Sigmoid colon (tissue), 6 donors: ENCODE measurements at regions not wholly inside any gene's neighbourhood (a gene's known extent, or its start where the extent isn't known, plus 50 kb on each side); places are given as distances from the start of the nearest gene placed in this dataset.

Experiments used
- DNase-seq: peaks from one replicate; pipeline ENCODE4 v3.0.0-alpha.2; 2019
- H3K27ac ChIP-seq, 4 donors: fragments of 200-600 bp; sonication (generic); one replicate each; pipeline ENCODE4 v1.5.1; 2016 to 2019; ENCODE audit warnings: mild to moderate bottlenecking in 1 of 4
- H3K27me3 ChIP-seq, 3 donors: fragments of 200-600 bp; sonication (generic); one replicate each; pipeline ENCODE4 v1.5.1; 2019; ENCODE audit warnings: mild to moderate bottlenecking in 1 of 3
- H3K36me3 ChIP-seq, 4 donors: fragments of 200-600 bp; sonication (generic); one replicate each; pipeline ENCODE4 v1.5.1; 2016 to 2019
- H3K4me1 ChIP-seq, 4 donors: fragments of 200-600 bp; sonication (generic); one replicate each; pipeline ENCODE4 v1.5.1; 2017 to 2019
- H3K4me3 ChIP-seq, 4 donors: fragments of 200-600 bp; sonication (generic); one replicate each; pipeline ENCODE4 v1.5.1; 2017 to 2019; ENCODE audit warnings: mild to moderate bottlenecking in 2 of 4, moderate library complexity in 1 of 4
- H3K9me3 ChIP-seq, 4 donors: fragments of 200-600 bp in 3 of 4; sonication (generic) in 3 of 4; one replicate each; pipeline versions ENCODE4 v1.5.1 to v1.6.1; 2013 to 2019
- EP300 ChIP-seq, 4 donors: sonication (generic); formaldehyde crosslinking; IDR thresholded peaks; one replicate each; pipeline ENCODE4 v1.6.1; 2017; ENCODE audit warnings: antibody characterized with exemption in 4 of 4
- POLR2A ChIP-seq, 2 donors: fragments of 450-650 bp; IDR thresholded peaks; one replicate each; pipeline ENCODE4 v1.6.1; 2016; ENCODE audit warnings: antibody characterized with exemption in 2 of 2, mild to moderate bottlenecking in 2 of 2, moderate library complexity in 2 of 2
- POLR2AphosphoS5 ChIP-seq, 4 donors: sonication (generic); formaldehyde crosslinking; IDR thresholded peaks; one replicate each; pipeline ENCODE4 v1.6.1; 2017; ENCODE audit warnings: antibody characterized with exemption in 4 of 4
- WGBS, 2 donors: extraction: QIAGEN DNeasy Blood & Tissue Kit; methylation state at CpG; one replicate each; pipeline ENCODE4 v1.1.7; 2013; 5-methylcytosine and 5-hydroxymethylcytosine counted together
- intact Hi-C: fragments of 100-400 bp; cut with DNase I; formaldehyde crosslinking; loops from one replicate; pipeline ENCODE4 v1.15.1; 2023
- TF ChIP-seq, protein P1 (sequence below), 4 experiments: fragments of 450-650 bp in 3 of 4; fragments of 200-600 bp in 1 of 4; IDR thresholded peaks; one replicate each; pipeline ENCODE4 v1.5.1; 2016 to 2019; ENCODE audit warnings: antibody characterized with exemption in 4 of 4, mild to moderate bottlenecking in 3 of 4, moderate library complexity in 2 of 4
- donor health status: healthy with polysubstance abuse.
- donor health status: healthy.

DNA sequence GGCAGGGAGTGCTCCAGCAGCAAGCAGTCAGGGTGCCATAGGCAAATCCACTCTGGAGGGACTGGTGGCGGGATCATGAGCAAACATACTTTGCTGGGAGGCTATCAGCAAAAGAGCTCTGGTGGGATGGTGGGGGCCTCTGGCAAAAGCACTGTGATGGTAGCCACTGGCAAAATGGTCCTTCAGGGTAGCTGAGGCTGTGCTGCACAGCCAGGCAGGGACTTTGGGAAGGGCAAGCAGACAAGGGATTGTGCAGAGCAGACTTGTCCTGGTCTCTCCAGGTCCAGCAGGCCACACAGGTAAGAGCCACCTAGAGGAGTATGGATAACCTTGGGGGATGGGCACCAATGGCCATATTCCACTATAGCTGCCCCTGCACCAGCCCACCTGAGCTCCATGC lies 129.4 kb upstream of the OTOS start:
- 84 to 92% methylated on average over 1 of the region's 1 CpG for WGBS, 2 donors
- intact Hi-C loops, result no loop called here

DNA sequence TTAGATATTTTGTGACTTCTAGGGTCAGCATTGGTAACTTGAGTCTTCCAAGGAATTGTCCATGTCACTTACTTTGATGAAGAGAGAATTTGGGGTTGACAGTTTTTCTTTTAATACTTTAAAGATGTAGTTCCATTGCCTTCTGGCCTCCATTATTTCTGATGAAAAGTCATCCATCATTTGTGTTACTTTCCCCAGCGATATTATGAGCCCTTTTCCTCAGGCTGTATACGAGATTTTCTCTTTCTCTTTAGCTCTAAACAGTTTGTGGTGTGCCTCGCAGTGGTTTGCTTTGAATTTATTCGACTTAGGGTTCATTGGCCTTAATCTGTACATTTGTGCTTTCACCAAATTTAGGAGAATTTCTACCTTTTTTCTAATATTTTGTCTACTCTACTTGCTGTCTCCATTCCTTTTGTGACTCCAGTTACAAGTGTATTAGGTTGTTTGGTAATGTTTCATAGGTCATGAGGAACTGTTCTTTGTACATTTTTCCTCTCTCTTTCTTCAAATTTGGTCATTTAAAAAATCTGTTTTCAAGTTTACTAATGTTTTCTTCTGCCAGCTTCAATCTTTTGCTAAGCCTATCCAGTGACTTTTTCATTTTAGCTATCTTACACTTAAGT lies 131.4 kb upstream of the OTOS start:
- TF ChIP-seq POLR2A (IDR thresholded peaks at IDR 0.05) (no peak), POLR2AphosphoS5 (IDR thresholded peaks at IDR 0.05) (no peak), EP300 (IDR thresholded peaks at IDR 0.05) (no peak)
- TF ChIP-seq, protein P1, sequence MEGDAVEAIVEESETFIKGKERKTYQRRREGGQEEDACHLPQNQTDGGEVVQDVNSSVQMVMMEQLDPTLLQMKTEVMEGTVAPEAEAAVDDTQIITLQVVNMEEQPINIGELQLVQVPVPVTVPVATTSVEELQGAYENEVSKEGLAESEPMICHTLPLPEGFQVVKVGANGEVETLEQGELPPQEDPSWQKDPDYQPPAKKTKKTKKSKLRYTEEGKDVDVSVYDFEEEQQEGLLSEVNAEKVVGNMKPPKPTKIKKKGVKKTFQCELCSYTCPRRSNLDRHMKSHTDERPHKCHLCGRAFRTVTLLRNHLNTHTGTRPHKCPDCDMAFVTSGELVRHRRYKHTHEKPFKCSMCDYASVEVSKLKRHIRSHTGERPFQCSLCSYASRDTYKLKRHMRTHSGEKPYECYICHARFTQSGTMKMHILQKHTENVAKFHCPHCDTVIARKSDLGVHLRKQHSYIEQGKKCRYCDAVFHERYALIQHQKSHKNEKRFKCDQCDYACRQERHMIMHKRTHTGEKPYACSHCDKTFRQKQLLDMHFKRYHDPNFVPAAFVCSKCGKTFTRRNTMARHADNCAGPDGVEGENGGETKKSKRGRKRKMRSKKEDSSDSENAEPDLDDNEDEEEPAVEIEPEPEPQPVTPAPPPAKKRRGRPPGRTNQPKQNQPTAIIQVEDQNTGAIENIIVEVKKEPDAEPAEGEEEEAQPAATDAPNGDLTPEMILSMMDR (IDR thresholded peaks at IDR 0.05), result no peak
- 71 to 72% methylated on average over 4 of the region's 4 CpGs for WGBS, 2 donors
- intact Hi-C loops, result no loop called here

More for the DNA sequence above, 129.4 kb upstream of the OTOS start:
- Histone ChIP-seq H3K4me3 (no peak overlapping the region), H3K9me3 (no peaks in the 10 kb centered on the region), H3K27me3 (no peaks in the 10 kb centered on the region), H3K36me3 (no peaks in the 10 kb centered on the region), H3K4me1 (no peaks in the 10 kb centered on the region), H3K27ac (no peak overlapping the region)
- TF ChIP-seq POLR2AphosphoS5 (IDR thresholded peaks at IDR 0.05) (no peak), POLR2A (IDR thresholded peaks at IDR 0.05) (no peak), EP300 (IDR thresholded peaks at IDR 0.05) (no peak)
- DNase-seq, result no peak

DNA sequence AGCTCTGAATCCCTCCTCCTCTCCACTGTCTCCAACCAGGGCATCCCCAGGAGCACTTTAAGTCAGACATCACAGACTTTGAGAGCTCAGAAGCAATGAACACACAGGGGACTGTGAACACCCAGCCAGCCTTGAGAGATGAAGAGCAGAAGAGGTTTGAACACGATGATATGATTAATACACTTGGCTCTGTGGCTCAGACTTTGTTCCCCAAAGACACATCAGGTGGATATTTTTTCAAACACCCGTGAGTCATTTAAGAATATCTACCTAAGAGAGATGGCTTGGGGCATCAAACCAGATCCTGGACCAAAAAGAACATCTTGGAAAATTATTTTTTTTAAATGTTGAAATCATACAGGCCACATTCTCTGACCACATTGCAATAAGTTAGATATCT lies 134.9 kb upstream of the OTOS start:
- no peak for DNase-seq
- whole genome bisulfite sequencing, 2 donors, result 65 to 74% methylated on average over 2 of the region's 2 CpGs
- intact Hi-C loops, result no loop called here
- Histone ChIP-seq H3K4me3 (no peak overlapping the region), H3K9me3 (no peaks in the 10 kb centered on the region), H3K36me3 (no peaks in the 10 kb centered on the region), H3K27me3 (no peaks in the 10 kb centered on the region), H3K27ac (no peak overlapping the region), H3K4me1 (no peaks in the 10 kb centered on the region)
- TF ChIP-seq, protein P1 (IDR thresholded peaks at IDR 0.05), result no peak
- TF ChIP-seq POLR2A (IDR thresholded peaks at IDR 0.05) (no peak), EP300 (IDR thresholded peaks at IDR 0.05) (no peak), POLR2AphosphoS5 (IDR thresholded peaks at IDR 0.05) (no peak)

More for the DNA sequence above, 131.4 kb upstream of the OTOS start:
- Histone ChIP-seq H3K36me3 (no peaks in the 10 kb centered on the region), H3K4me1 (no peaks in the 10 kb centered on the region), H3K9me3 (no peaks in the 10 kb centered on the region), H3K4me3 (no peak overlapping the region), H3K27me3 (no peaks in the 10 kb centered on the region), H3K27ac (no peak overlapping the region)
- no peak for DNase-seq

DNA sequence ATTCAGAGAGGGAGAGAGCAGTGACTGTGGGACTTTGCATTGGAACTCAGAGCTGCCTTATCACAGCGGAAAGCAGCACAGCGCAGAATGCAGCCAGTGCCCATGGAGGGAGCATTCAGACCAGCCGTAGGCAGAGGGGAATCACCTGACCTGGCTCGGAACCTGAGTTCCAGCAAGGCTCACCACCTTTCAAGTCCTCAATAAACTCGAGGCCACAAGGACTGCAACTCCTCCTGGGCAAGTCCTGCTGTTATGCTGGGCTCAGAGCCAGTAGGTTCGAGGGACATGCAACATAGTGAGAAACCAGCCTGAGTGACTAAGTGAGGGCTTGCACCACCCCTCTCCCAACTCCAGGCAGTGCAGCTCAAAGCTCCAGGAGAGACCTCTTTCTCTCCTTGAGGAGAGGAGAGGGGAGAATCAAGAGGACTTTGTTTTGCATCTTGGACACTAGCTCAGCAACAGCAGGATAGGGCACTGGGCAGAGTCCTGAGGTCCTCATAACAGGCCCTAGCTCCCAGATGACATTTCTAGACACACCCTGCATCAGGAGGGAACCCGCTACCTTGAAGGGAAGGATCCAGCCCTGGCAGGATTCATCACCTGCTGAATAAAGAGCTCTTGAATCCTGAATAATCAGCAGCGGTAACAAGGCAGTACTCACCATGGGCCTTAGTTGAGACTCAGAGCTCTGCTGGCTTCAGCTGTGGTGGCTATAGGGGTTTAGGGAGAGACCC lies 136.8 kb upstream of the OTOS start:
- H3K27ac ChIP-seq, result no peak overlapping the region
- H3K27me3 ChIP-seq, result no peaks in the 10 kb centered on the region
- TF ChIP-seq, protein P1 (IDR thresholded peaks at IDR 0.05), result no peak
- no peak for TF ChIP-seq POLR2A (IDR thresholded peaks at IDR 0.05)
- no peak for TF ChIP-seq POLR2AphosphoS5 (IDR thresholded peaks at IDR 0.05)
- no peak for TF ChIP-seq EP300 (IDR thresholded peaks at IDR 0.05)
- H3K4me1 ChIP-seq, result no peaks in the 10 kb centered on the region
- H3K4me3 ChIP-seq, result no peak overlapping the region
- DNase-seq, result no peak
- H3K9me3 ChIP-seq, result no peaks in the 10 kb centered on the region
- WGBS, 2 donors, result 68 to 78% methylated on average over 8 of the region's 8 CpGs
- H3K36me3 ChIP-seq, result no peaks in the 10 kb centered on the region
- intact Hi-C loops, result no loop called here

DNA sequence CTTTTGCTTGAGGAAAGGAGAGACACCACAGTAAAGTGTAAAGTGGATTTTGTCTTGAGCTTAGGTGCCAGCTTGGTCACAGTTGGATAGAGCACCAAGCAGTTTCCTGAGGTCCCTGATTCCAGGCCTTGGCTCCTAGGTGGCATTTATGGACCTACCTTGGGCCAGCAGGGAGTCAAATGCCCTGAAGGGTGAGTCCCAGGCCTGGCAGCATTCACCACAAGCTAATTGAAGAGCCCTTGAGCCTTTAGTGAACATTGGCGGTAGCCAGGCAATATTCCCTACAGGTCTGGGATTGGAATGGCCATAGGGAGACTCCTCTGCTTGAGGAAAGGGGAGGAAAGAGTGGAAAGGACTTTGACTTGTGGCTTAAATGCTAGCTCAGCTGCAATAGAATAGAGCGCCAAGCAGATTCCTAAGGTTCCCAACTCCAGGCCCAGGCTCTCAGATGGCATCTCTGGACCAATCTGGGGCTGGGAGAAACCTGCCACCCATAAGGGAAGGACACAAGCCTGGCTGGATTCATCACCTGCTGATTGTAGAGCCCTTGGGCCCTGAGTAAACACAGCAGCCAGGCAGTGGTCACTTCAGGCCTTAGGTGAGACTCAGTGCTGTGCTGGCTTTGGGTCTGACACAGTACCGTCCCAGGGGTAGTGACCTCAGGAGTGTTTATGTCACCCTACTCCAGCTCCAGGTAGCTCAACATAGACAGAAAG lies 137.5 kb upstream of the OTOS start:
- H3K4me3 ChIP-seq, result no peak overlapping the region
- intact Hi-C loops, result no loop called here
- TF ChIP-seq, protein P1 (IDR thresholded peaks at IDR 0.05), result no peak
- no peak for TF ChIP-seq POLR2A (IDR thresholded peaks at IDR 0.05)
- no peak for TF ChIP-seq EP300 (IDR thresholded peaks at IDR 0.05)
- no peak for TF ChIP-seq POLR2AphosphoS5 (IDR thresholded peaks at IDR 0.05)
- no peaks in the 10 kb centered on the region for H3K27me3 ChIP-seq
- no peak overlapping the region for H3K27ac ChIP-seq
- H3K4me1 ChIP-seq, result no peaks in the 10 kb centered on the region
- WGBS, 2 donors, result 77 to 82% methylated on average over 3 of the region's 3 CpGs
- no peak for DNase-seq
- H3K9me3 ChIP-seq, result no peaks in the 10 kb centered on the region
- H3K36me3 ChIP-seq, result no peaks in the 10 kb centered on the region
